HEK293 (cell line): ENCODE measurements at regions not wholly inside any gene's neighbourhood (a gene's known extent, or its start where the extent isn't known, plus 50 kb on each side); places are given as distances from the start of the nearest gene placed in this dataset.

ENCODE experiments used
- CTCF ChIA-PET: fragments of 350-600 bp; formaldehyde crosslinking; extraction: SDS; loops from one replicate; lab custom pipeline; 2021; ENCODE audit warnings: antibody characterized with exemption; lab: Yijun Ruan, JAX
- POLR2A ChIA-PET: fragments of 300-600 bp; formaldehyde crosslinking; extraction: SDS; loops from one replicate; lab custom pipeline; 2020; ENCODE audit warnings: antibody characterized with exemption, inconsistent platforms; lab: Yijun Ruan, JAX
- H3K27ac ChIP-seq: fragments of 200-500 bp; sonication (Bioruptor generic); 2 replicates; pipeline ENCODE4 v1.5.1; 2014; ENCODE audit warnings: low read depth, low read length, control low read depth, inconsistent platforms; ENCODE audit errors: extremely low read depth
- H3K36me3 ChIP-seq, 2 experiments: fragments of 200-500 bp in 1 of 2; sonication (Bioruptor generic) in 1 of 2; 1 replicate in 1 of 2; 2 replicates in 1 of 2; pipeline ENCODE4 v1.5.1; 2014 to 2017; ENCODE audit warnings: inconsistent platforms in 2 of 2, low read length in 2 of 2; ENCODE audit not compliant: control insufficient read depth in 2 of 2, insufficient read depth in 1 of 2
- H3K4me1 ChIP-seq: fragments of 200-500 bp; sonication (Bioruptor generic); 2 replicates; pipeline ENCODE4 v1.5.1; 2014; ENCODE audit warnings: mild to moderate bottlenecking, low read length, inconsistent platforms; ENCODE audit not compliant: control insufficient read depth, insufficient read depth
- H3K4me3 ChIP-seq: 2 replicates; pipeline ENCODE4 v1.5.1; 2011; ENCODE audit warnings: low read depth, mild to moderate bottlenecking, control low read depth, low read length, moderate library complexity
- H3K9me3 ChIP-seq: fragments of 200-500 bp; sonication (Bioruptor generic); 2 replicates; pipeline ENCODE4 v1.5.1; 2014; ENCODE audit warnings: low read depth, low read length, inconsistent platforms; ENCODE audit not compliant: control insufficient read depth, insufficient read depth
- BCL11A ChIP-seq: fragments of 450-650 bp; formaldehyde crosslinking; IDR thresholded peaks from 2 replicates; pipeline ENCODE4 v1.5.1; 2016; ENCODE audit warnings: low read depth, missing biosample characterization, missing genetic modification characterization
- GLIS1 ChIP-seq: fragments of 450-650 bp; formaldehyde crosslinking; IDR thresholded peaks from 2 replicates; pipeline ENCODE4 v1.5.1; 2016; ENCODE audit warnings: missing biosample characterization, missing genetic modification characterization
- KLF7 ChIP-seq: fragments of 450-650 bp; formaldehyde crosslinking; IDR thresholded peaks from 2 replicates; pipeline ENCODE4 v1.5.1; 2016; ENCODE audit warnings: missing biosample characterization, missing genetic modification characterization, borderline replicate concordance
- PBX3 ChIP-seq: sonication (generic); formaldehyde crosslinking; IDR thresholded peaks from 2 replicates; pipeline ENCODE4 v1.8.1; 2022; ENCODE audit warnings: mild to moderate bottlenecking, moderate library complexity, missing genetic modification reagents
- ZBTB26 ChIP-seq: fragments of 450-650 bp; formaldehyde crosslinking; optimal IDR thresholded peaks from 2 replicates; pipeline ENCODE3; 2016; ENCODE audit warnings: missing biosample characterization, mild to moderate bottlenecking, missing genetic modification characterization
- ZNF112 ChIP-seq: fragments of 450-650 bp; formaldehyde crosslinking; IDR thresholded peaks from 2 replicates; pipeline ENCODE4 v1.5.0; 2017; ENCODE audit warnings: missing biosample characterization, missing genetic modification characterization
- ZNF114 ChIP-seq: fragments of 450-650 bp; formaldehyde crosslinking; IDR thresholded peaks from 2 replicates; pipeline ENCODE4 v1.5.0; 2017; ENCODE audit warnings: missing biosample characterization, missing genetic modification characterization
- ZNF23 ChIP-seq: fragments of 450-650 bp; formaldehyde crosslinking; IDR thresholded peaks from 2 replicates; pipeline ENCODE4 v1.5.1; 2016; ENCODE audit warnings: missing biosample characterization, missing genetic modification characterization, borderline replicate concordance
- ZNF302 ChIP-seq: fragments of 450-650 bp; formaldehyde crosslinking; IDR thresholded peaks from 2 replicates; pipeline ENCODE4 v1.5.1; 2016; ENCODE audit warnings: missing biosample characterization, missing genetic modification characterization, low read depth
- ZNF311 ChIP-seq: fragments of 450-650 bp; formaldehyde crosslinking; IDR thresholded peaks from 2 replicates; pipeline ENCODE4 v1.5.1; 2017; ENCODE audit warnings: missing biosample characterization, missing genetic modification characterization, borderline replicate concordance
- ZNF426 ChIP-seq: fragments of 450-650 bp; formaldehyde crosslinking; IDR thresholded peaks from 2 replicates; pipeline ENCODE4 v1.5.1; 2017; ENCODE audit warnings: missing biosample characterization, missing genetic modification characterization, mild to moderate bottlenecking, inconsistent platforms, moderate library complexity
- ZNF518A ChIP-seq: fragments of 450-650 bp; formaldehyde crosslinking; conservative IDR thresholded peaks from 2 replicates; pipeline ENCODE4 v1.5.1; 2016; ENCODE audit warnings: low read depth, missing biosample characterization, missing genetic modification characterization
- ZNF560 ChIP-seq: fragments of 450-650 bp; formaldehyde crosslinking; IDR thresholded peaks from 2 replicates; pipeline ENCODE4 v1.5.1; 2017; ENCODE audit warnings: missing biosample characterization, missing genetic modification characterization, borderline replicate concordance
- ZNF768 ChIP-seq: fragments of 450-650 bp; formaldehyde crosslinking; IDR thresholded peaks from 2 replicates; pipeline ENCODE4 v1.5.1; 2018; ENCODE audit warnings: missing biosample characterization, mild to moderate bottlenecking, missing genetic modification characterization
- ZNF777 ChIP-seq: fragments of 450-650 bp; formaldehyde crosslinking; IDR thresholded peaks from 2 replicates; pipeline ENCODE4 v1.5.1; 2017; ENCODE audit warnings: missing biosample characterization, missing genetic modification characterization, borderline replicate concordance
- TF ChIP-seq, protein P1 (sequence below): fragments of 450-650 bp; formaldehyde crosslinking; IDR thresholded peaks from 2 replicates; pipeline ENCODE4 v1.5.1; 2016; ENCODE audit warnings: missing biosample characterization, missing genetic modification characterization, borderline replicate concordance
- TF ChIP-seq, protein P2 (sequence below): fragments of 450-650 bp; IDR thresholded peaks from 2 replicates; pipeline ENCODE4 v1.5.1; 2018; ENCODE audit warnings: missing biosample characterization, missing genetic modification characterization

DNA sequence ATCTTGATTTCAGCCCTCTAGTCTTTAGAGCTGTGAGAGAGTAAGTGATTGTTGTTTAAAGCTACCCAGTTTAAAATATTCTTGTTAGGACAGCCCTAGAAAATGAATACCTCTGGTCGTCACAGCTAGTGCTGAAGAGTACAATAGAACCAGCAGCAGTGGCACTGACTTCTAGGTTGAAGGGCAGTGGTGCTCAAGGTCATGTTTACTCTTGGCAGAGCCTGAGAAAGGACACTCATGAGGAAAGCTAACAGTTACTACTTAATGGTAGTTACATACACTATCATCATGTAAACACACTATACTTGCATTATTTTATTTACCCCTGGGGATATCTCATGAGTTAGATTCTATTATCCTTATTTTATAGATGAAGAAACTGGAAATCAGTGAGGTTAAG, 323.0 kb downstream of the SH2D4B start:
- ChIA-PET POLR2A (no interaction called here), CTCF (no interaction called here)
- TF ChIP-seq KLF7 (tag by site-specific recombination): no peak
- TF ChIP-seq PBX3 (CRISPR knock-in tag): no peak
- TF ChIP-seq ZNF302 (tag by site-specific recombination): no peak
- no peak for TF ChIP-seq ZNF23 (tag by site-specific recombination)
- TF ChIP-seq GLIS1 (tag by site-specific recombination): no peak
- no peak for TF ChIP-seq ZNF114 (tag by site-specific recombination)
- no peak for TF ChIP-seq ZNF518A (tag by site-specific recombination)
- TF ChIP-seq ZNF311 (tag by site-specific recombination): no peak
- TF ChIP-seq ZBTB26 (tag by site-specific recombination): no peak
- TF ChIP-seq ZNF768 (tag by site-specific recombination): no peak
- TF ChIP-seq, protein P1, sequence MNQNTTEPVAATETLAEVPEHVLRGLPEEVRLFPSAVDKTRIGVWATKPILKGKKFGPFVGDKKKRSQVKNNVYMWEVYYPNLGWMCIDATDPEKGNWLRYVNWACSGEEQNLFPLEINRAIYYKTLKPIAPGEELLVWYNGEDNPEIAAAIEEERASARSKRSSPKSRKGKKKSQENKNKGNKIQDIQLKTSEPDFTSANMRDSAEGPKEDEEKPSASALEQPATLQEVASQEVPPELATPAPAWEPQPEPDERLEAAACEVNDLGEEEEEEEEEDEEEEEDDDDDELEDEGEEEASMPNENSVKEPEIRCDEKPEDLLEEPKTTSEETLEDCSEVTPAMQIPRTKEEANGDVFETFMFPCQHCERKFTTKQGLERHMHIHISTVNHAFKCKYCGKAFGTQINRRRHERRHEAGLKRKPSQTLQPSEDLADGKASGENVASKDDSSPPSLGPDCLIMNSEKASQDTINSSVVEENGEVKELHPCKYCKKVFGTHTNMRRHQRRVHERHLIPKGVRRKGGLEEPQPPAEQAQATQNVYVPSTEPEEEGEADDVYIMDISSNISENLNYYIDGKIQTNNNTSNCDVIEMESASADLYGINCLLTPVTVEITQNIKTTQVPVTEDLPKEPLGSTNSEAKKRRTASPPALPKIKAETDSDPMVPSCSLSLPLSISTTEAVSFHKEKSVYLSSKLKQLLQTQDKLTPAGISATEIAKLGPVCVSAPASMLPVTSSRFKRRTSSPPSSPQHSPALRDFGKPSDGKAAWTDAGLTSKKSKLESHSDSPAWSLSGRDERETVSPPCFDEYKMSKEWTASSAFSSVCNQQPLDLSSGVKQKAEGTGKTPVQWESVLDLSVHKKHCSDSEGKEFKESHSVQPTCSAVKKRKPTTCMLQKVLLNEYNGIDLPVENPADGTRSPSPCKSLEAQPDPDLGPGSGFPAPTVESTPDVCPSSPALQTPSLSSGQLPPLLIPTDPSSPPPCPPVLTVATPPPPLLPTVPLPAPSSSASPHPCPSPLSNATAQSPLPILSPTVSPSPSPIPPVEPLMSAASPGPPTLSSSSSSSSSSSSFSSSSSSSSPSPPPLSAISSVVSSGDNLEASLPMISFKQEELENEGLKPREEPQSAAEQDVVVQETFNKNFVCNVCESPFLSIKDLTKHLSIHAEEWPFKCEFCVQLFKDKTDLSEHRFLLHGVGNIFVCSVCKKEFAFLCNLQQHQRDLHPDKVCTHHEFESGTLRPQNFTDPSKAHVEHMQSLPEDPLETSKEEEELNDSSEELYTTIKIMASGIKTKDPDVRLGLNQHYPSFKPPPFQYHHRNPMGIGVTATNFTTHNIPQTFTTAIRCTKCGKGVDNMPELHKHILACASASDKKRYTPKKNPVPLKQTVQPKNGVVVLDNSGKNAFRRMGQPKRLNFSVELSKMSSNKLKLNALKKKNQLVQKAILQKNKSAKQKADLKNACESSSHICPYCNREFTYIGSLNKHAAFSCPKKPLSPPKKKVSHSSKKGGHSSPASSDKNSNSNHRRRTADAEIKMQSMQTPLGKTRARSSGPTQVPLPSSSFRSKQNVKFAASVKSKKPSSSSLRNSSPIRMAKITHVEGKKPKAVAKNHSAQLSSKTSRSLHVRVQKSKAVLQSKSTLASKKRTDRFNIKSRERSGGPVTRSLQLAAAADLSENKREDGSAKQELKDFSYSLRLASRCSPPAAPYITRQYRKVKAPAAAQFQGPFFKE (tag by site-specific recombination): no peak
- Histone ChIP-seq H3K4me1 (no peaks in the 10 kb centered on the region), H3K9me3 (no peaks in the 10 kb centered on the region), H3K4me3 (no peak overlapping the region), H3K36me3 (no peaks in the 10 kb centered on the region), H3K27ac (no peak overlapping the region)

GRCh38 chr10:80861882-80862281, 324.2 kb downstream of the SH2D4B start:
- ChIA-PET POLR2A (no interaction called here), CTCF (interaction anchor here (0.7 kb wide), 1 partner anchor 57 kb away, joined by 3 read pairs; no protein-coding TSS in a partner anchor)
- TF ChIP-seq ZNF112 (tag by site-specific recombination) (no peak), ZNF302 (tag by site-specific recombination) (no peak), BCL11A (no peak), ZNF777 (no peak), ZNF560 (tag by site-specific recombination) (no peak), ZNF426 (tag by site-specific recombination) (no peak)
- TF ChIP-seq, protein P2, sequence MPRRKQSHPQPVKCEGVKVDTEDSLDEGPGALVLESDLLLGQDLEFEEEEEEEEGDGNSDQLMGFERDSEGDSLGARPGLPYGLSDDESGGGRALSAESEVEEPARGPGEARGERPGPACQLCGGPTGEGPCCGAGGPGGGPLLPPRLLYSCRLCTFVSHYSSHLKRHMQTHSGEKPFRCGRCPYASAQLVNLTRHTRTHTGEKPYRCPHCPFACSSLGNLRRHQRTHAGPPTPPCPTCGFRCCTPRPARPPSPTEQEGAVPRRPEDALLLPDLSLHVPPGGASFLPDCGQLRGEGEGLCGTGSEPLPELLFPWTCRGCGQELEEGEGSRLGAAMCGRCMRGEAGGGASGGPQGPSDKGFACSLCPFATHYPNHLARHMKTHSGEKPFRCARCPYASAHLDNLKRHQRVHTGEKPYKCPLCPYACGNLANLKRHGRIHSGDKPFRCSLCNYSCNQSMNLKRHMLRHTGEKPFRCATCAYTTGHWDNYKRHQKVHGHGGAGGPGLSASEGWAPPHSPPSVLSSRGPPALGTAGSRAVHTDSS (tag by site-specific recombination): no peak

More at GRCh38 chr10:80861882-80862281, 324.2 kb downstream of the SH2D4B start:
- no peak overlapping the region for H3K4me3 ChIP-seq
- no peaks in the 10 kb centered on the region for H3K9me3 ChIP-seq
- no peaks in the 10 kb centered on the region for H3K36me3 ChIP-seq
- H3K27ac ChIP-seq: no peak overlapping the region
- no peaks in the 10 kb centered on the region for H3K4me1 ChIP-seq
